ENCODE measurements at regions not wholly inside any gene's neighbourhood (a gene's known extent, or its start where the extent isn't known, plus 50 kb on each side); places are given as distances from the start of the nearest gene placed in this dataset.

GRCh38 chr12:91424506-91424905, 241.9 kb upstream of the DCN start:
- TF ChIP-seq, protein P1, sequence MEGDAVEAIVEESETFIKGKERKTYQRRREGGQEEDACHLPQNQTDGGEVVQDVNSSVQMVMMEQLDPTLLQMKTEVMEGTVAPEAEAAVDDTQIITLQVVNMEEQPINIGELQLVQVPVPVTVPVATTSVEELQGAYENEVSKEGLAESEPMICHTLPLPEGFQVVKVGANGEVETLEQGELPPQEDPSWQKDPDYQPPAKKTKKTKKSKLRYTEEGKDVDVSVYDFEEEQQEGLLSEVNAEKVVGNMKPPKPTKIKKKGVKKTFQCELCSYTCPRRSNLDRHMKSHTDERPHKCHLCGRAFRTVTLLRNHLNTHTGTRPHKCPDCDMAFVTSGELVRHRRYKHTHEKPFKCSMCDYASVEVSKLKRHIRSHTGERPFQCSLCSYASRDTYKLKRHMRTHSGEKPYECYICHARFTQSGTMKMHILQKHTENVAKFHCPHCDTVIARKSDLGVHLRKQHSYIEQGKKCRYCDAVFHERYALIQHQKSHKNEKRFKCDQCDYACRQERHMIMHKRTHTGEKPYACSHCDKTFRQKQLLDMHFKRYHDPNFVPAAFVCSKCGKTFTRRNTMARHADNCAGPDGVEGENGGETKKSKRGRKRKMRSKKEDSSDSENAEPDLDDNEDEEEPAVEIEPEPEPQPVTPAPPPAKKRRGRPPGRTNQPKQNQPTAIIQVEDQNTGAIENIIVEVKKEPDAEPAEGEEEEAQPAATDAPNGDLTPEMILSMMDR (IDR thresholded peaks at IDR 0.05): no peak
- TF ChIP-seq POLR2AphosphoS5 (IDR thresholded peaks at IDR 0.05; ENCODE audit: low read depth, low read length) (no peak), SIN3A (IDR thresholded peaks at IDR 0.05; ENCODE audit: borderline replicate concordance, insufficient read depth, low read depth, low read length) (no peak)
